RPMI8226 (cell line): ENCODE measurements at regions not wholly inside any gene's neighbourhood (a gene's known extent, or its start where the extent isn't known, plus 50 kb on each side); places are given as distances from the start of the nearest gene placed in this dataset.

ENCODE experiments used
- DNase-seq: peaks from one replicate; pipeline ENCODE4 v3.0.0-alpha.2; 2015

- no peak for DNase-seq
Measured at GRCh38 chr2:106981491-106981890, 95.5 kb upstream of the ST6GAL2 start.

DNA sequence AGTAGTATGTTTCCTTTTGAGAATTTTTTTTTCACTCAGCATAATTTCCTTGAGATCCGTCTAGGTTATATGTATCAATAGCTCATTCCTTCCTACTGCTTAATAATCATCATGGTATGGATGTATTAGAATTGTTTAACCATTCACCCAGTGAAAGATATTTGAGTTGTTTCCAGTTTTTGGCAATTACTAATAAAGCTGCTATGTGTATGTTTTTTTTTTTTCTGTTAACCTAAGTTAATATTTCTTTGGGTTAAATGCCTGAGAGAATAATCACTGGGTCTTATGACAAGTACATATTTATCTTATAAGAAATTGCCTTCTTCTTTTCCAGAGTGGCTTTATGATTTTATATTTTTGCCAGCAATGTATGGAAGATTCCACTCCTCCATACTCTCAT lies 96.4 kb upstream of the ST6GAL2 start:
- no peak for DNase-seq

- DNase-seq, result no peak
Measured at GRCh38 chr2:106983305-106983704, 97.3 kb upstream of the ST6GAL2 start.

- DNase-seq, result no peak
Measured at GRCh38 chr2:106988361-106988760, 102.4 kb upstream of the ST6GAL2 start.

DNA sequence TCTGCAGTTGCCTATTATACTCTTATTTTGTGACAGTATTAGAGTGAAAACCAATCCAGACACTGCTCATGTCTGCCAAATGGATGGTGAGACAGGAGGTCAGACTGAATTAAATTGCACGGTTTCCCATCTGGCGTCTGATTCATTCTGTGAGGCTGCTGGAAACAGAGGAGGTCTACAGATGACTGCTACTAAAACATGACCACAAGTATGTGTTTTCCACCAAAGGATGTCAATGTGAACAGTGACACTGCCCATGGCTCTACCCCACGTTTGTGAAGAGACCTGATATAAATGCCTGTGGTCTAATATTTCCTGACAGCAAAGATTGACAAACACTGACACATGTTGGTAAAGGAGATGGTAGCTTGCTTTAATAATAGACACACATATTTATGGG lies 104.3 kb upstream of the ST6GAL2 start:
- no peak for DNase-seq

- DNase-seq, result no peak
Measured at GRCh38 chr2:106991866-106992265, 105.9 kb upstream of the ST6GAL2 start.

GRCh38 chr2:106995556-106995955 lies 109.6 kb upstream of the ST6GAL2 start:
- DNase-seq, result no peak

GRCh38 chr2:106996171-106996769 lies 110.3 kb upstream of the ST6GAL2 start:
- DNase-seq, result no peak

DNA sequence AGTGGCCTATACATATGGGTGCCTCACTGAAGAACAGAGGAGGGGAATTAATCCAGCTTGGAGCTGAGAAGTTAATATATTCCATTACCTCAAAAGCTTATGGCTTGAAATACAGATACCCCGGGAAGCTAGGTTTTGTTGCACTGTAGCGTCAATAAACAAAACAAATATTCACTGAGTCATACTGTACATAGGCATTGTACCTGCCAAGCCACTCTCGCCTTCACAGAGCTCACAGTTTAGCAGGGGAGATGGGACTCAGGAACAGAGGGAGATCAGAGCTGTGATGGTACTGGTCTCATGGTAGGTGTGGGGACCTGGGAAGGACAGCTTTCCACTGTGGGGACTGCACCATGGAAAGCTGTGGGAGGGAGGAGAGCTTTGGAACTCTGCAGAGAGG lies 111.2 kb upstream of the ST6GAL2 start:
- no peak for DNase-seq

- no peak for DNase-seq
Measured at GRCh38 chr2:107001062-107001461, 115.1 kb upstream of the ST6GAL2 start.

DNA sequence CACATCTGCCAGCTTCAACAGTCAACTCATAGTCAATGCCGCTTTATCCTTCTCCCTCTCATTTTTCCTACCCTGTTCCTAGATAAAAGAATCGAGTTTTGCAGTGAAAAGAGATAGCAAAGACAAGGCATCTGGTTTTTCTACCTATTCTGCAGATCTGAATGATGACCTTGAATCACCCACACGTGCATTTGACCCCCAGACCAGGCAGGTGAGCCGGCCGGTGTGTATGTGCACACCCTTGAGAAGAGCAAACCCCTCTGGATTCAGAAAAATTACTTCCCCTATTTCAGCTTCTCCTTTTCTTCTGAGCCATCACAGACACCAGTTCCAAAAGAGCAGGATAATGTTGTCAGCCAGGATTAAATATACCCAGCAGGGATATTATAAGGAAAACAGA lies 115.6 kb upstream of the ST6GAL2 start:
- no peak for DNase-seq

- DNase-seq, result no peak
Measured at GRCh38 chr2:107001964-107002696, 116.2 kb upstream of the ST6GAL2 start.

GRCh38 chr2:107002735-107003134 lies 116.8 kb upstream of the ST6GAL2 start:
- no peak for DNase-seq

DNA sequence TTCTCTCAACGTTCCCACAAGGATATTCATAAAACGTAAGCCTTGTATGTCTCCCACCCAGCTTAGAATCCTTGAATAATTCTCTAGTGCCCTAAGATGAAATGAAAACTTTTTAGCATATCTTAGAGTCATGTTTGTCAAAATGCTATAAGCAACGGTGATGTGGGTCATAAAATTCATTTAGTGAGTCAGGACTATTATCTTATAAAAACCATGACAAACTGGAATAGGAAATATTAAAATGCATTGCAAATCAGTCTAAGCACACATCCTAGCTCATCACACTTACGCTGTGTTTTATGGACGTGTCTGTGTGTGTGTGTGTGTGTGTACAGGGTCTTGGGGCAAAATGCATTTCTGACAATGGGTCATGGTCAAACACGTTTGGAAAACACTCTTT lies 119.9 kb upstream of the ST6GAL2 start:
- no peak for DNase-seq

DNA sequence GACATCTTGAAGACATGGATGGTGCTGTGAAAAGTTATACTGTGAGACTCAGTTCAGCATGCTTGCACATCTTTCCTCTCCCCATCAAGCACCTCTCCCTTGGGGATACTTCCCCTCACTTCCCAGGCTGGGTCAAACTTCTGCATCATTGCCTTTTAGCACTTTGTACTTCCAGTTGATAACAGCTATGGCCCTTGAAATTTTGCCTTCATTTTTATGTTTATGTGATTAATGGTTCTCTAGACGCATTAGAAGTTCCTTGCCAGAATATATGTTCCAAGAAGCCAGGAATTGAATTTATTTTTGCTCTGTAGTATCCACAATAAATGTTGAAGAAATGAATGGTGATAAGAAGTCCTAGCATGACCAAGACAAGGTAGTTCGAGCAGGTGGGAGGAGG lies 120.9 kb upstream of the ST6GAL2 start:
- no peak for DNase-seq

DNA sequence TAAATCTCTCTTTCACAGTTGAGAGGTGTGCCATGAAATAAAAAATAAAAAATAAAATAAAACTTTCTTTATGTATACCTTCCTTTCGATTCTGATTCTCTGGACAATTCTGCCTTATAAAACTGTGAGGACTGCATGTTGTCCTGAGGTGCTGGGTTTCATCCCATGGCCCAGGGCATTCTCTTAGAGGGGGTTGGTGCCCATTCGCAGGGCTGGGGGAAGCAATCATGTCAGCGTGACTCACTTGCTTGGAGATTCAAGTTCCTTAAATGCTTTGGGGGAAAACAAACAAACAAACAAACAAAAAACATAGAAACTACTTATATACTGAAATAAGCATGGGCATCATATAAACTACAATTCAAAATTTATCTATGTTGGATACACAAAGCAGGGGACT lies 122.0 kb upstream of the ST6GAL2 start:
- no peak for DNase-seq

DNA sequence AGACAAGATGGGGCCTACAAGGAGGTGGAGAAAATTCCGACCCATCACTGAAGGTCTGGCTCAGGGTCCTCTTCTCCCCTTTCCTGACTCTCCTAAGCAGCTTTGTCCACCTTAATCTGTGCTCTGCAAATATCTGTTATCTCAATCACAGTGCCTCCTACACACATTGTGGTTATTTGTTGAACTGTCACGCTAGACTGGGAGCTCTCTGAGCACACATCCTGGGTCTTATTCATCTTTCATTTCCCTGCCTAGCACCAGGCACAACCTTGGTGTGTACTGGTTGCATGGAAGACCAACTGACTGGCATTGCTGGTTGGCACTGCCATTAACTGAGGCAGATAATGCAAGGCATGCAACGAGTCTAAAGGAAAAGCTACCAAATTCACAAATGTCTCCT lies 122.9 kb upstream of the ST6GAL2 start:
- no peak for DNase-seq

- DNase-seq, result no peak
Measured at GRCh38 chr2:107009275-107009674, 123.3 kb upstream of the ST6GAL2 start.

DNA sequence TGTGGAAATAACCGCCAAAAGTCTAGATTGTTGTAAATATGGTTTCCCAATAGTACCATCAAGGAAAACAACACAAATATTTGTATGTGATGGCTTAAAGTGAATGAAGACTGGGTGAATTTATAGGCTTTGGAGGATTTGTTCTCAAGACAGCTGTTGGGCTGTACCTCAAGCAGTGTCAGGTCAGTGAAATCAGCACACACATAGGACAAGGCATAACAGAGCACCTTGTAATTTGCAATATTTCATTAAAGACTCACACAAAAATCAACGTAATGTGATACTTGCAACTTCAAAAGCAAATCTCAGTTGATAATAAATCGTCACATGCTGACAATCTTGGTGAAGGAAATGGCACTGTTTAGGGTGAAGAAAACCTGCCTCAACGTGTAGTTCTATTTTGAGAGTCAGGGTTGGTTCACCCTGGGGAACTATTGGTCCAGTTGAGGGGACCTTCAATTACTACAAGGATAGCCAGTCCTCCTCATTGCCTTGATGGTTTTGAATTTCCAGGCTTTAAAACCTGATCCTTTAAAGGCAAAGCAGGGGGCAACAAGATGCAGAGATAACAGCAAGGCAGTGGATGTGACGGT lies 126.8 kb upstream of the ST6GAL2 start:
- no peak for DNase-seq

GRCh38 chr2:107013884-107014283 lies 127.9 kb upstream of the ST6GAL2 start:
- no peak for DNase-seq

DNA sequence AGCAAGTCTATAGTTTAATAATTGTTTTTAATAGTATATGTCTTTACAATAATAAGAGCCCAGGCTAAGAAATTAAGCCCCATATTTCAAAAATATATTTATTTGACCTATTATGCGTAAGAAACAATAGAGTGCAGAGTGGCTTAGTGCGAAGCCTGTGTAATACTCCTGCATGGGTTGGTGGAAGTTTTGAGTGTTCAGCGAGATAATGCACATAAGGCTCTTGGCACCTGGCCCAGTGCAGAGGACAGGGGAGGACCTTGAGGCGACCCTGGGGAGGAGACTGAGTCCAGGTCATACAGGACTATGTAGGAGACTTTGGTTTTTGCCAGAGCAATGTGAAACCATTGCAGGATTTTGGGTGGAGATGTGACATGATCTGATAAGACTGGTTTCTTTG lies 132.4 kb upstream of the ST6GAL2 start:
- DNase-seq, result no peak

DNA sequence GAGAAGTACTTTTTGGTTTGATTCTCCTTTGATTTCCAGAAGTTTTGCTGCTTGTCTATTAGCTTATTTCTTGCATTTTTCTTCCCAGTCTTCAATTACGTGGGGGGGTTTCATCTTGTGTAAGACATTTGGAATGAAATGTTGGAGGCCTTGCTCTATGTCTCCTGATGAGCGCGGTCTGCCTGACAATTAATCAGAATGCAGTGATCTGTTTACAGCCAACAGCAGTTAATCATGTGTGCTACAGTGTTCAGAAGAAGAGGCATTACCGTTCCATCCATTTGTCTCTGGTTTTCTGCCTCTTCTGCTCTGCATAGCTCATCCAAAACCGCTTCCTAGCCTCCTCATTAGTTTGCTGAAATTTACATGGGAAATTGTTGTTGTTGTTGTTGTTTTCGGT lies 134.4 kb upstream of the ST6GAL2 start:
- no peak for DNase-seq

GRCh38 chr2:107024269-107024668 lies 138.3 kb upstream of the ST6GAL2 start:
- DNase-seq, result no peak

DNA sequence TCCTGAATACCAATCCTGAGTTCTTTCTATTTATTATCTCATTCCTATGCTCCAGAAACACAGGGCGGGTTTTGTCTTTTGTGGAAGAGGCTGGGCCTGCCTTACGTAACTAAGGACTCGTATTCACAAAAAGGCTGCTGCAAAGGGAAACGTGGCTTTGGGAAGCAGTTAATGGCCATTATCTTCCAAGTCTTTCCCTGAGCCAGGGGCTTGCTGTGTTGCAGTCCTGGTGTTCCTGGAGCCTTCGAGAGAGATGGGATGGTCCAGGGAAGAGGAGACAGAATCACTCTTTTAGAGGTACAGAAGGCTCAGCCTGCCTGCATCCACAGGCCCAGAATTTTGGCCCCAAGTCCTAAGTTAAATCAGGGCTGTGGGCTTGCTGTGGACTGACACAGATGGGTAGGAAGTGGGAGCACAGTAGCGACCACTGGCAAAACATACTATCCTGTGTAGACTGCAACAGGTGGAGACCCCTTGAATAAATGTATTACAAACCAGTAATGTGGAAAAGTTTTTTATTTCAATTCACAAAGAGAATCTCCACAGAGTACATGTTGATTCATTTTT lies 139.4 kb upstream of the ST6GAL2 start:
- no peak for DNase-seq
